Activated T-helper 1 cell treated with Interleukin-2 at 50 U/mL for 16 hours (primary cell): ENCODE measurements at regions not wholly inside any gene's neighbourhood (a gene's known extent, or its start where the extent isn't known, plus 50 kb on each side); places are given as distances from the start of the nearest gene placed in this dataset.
"Not testable (repeated sequence)": the region's sequence is repeated elsewhere in the genome, so short reads cannot be mapped to it uniquely, and the experiment has no call there.

ENCODE experiments used
- DNase-seq: peaks from one replicate; pipeline ENCODE4 v3.0.0-alpha.2; 2020; ENCODE audit warnings: low read depth

GRCh38 chr11:134727204-134727603 is 315.2 kb upstream of the B3GAT1 start:
- no peak for DNase-seq

- DNase-seq: no peak
Measured at GRCh38 chr11:134725716-134726639, 313.9 kb upstream of the B3GAT1 start.

GRCh38 chr11:134725211-134725610 is 313.2 kb upstream of the B3GAT1 start:
- DNase-seq: no peak

GRCh38 chr11:134724779-134725140 is 312.7 kb upstream of the B3GAT1 start:
- DNase-seq: no peak

- DNase-seq: no peak
Measured at GRCh38 chr11:134724106-134724778, 312.2 kb upstream of the B3GAT1 start.

GRCh38 chr11:134720691-134721070 is 308.6 kb upstream of the B3GAT1 start:
- not testable (repeated sequence) for DNase-seq

GRCh38 chr11:134719940-134720690 is 308.1 kb upstream of the B3GAT1 start:
- DNase-seq: not testable (repeated sequence)

- no peak for DNase-seq
Measured at GRCh38 chr11:134719397-134719796, 307.4 kb upstream of the B3GAT1 start.

GRCh38 chr11:134716582-134716981 is 304.5 kb upstream of the B3GAT1 start:
- no peak for DNase-seq

GRCh38 chr11:134714021-134714656 is 302.1 kb upstream of the B3GAT1 start:
- DNase-seq: no peak

GRCh38 chr11:134712228-134713145 is 300.4 kb upstream of the B3GAT1 start:
- DNase-seq: no peak

GRCh38 chr11:134711588-134711987 is 299.5 kb upstream of the B3GAT1 start:
- no peak for DNase-seq

GRCh38 chr11:134710861-134711407 is 298.9 kb upstream of the B3GAT1 start:
- DNase-seq: no peak

- no peak for DNase-seq
Measured at GRCh38 chr11:134705858-134706257, 293.8 kb upstream of the B3GAT1 start.

- no peak for DNase-seq
Measured at GRCh38 chr11:134702827-134703226, 290.8 kb upstream of the B3GAT1 start.

GRCh38 chr11:134701564-134702165 is 289.6 kb upstream of the B3GAT1 start:
- no peak for DNase-seq

- DNase-seq: no peak
Measured at GRCh38 chr11:134700101-134700640, 288.1 kb upstream of the B3GAT1 start.

GRCh38 chr11:134696455-134696854 is 284.4 kb upstream of the B3GAT1 start:
- DNase-seq: no peak

- DNase-seq: no peak
Measured at GRCh38 chr11:134691985-134692384, 279.9 kb upstream of the B3GAT1 start.

GRCh38 chr11:134691295-134691873 is 279.3 kb upstream of the B3GAT1 start:
- DNase-seq: no peak
